ENCODE measurements at regions not wholly inside any gene's neighbourhood (a gene's known extent, or its start where the extent isn't known, plus 50 kb on each side); places are given as distances from the start of the nearest gene placed in this dataset.

DNA sequence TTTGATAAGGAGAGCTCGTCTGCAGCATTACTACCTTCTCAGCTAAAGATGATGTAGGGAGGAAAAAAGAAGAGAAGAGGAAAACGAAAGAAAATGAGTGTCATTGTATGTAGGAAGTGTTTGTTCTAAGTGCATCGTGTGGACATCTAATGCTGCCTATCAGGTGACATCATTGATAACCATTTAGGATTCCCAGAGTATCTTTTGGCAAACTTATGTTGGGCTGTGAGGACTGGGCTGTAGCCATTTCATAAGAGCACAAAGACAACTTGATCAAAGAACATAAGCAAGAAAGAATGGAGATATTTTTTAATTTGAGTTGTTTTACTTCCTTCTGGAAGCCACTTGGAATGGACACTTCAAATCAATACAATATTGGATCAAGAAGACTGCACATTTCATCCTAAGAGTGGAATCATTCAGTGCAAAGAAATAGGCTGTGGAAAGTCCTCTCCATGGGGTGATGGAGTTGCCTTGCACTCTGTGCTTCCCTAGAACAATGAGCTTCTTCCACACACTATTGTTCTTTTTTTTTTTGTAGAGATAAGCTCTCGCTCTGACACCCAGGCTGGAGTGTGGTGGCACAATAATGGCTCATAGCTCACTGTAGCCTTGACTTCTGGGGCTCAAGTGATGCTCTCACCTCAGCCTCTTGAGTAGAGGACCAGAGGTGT lies 52.4 kb upstream of the UBL3 start:
- no peak for TF ChIP-seq GATA3 (IDR thresholded peaks at IDR 0.05; ENCODE audit: low read depth, low read length)
- no peak for TF ChIP-seq GATA2 (IDR thresholded peaks at IDR 0.05; ENCODE audit: low read depth, low read length)

DNA sequence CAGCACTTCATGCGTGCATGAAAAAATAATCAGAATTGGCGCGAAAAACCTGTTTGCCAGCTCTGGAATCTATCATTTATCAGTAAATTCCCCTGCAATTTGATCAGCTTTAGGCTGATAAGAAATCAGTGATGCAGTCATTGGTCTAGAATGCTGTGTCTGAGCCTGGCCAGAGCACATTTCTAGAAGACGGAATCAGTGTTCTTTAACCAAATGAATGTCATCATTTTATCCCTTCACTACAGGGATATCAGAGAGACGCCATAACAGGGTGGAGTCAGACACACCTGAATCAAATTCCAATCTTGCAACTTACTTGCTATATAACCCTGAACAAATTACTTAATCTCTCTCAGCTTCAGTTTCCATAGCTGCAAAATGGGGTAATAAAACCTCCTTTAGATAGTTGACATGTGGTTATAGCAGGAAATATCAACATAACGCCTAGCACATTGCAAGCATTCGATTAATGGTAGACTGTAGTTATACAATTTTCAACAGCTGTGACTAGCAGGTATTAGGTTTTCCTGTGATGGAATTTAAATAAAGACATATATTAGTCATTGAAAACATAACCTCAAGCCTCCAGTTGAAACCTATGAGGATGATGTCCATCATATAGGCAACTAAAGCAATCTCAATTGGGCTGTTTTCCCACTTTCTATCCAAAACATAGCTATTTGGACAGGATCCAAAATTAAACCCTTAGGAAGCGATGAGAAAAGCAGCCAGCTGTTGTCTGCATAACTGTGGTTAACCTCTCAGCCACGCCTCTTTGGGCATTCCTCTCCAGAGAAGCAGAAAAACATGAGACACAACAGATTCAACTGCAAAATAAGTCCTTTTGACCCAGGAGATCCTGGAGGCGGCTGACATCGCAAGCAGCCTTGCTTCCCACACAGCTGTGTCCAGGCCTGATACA lies 51.6 kb upstream of the UBL3 start:
- TF ChIP-seq GATA2 (IDR thresholded peaks at IDR 0.05; ENCODE audit: low read depth, low read length) (peak; percentile 50; the same call in 1 of the 2 replicates), GATA3 (IDR thresholded peaks at IDR 0.05; ENCODE audit: low read depth, low read length) (no peak)
